Testis (tissue), 2 donors: ENCODE measurements at regions not wholly inside any gene's neighbourhood (a gene's known extent, or its start where the extent isn't known, plus 50 kb on each side); places are given as distances from the start of the nearest gene placed in this dataset.

ENCODE experiments used
- DNase-seq: peaks from one replicate; pipeline ENCODE4 v3.0.0-alpha.2; 2019
- H3K27ac ChIP-seq, 2 donors: fragments of 200-600 bp; sonication (generic); one replicate each; pipeline ENCODE4 v1.5.1; 2019
- H3K27me3 ChIP-seq: fragments of 200-600 bp; sonication (generic); one replicate; pipeline ENCODE4 v1.5.1; 2019
- H3K36me3 ChIP-seq: fragments of 200-600 bp; sonication (generic); one replicate; pipeline ENCODE4 v1.5.1; 2017; ENCODE audit warnings: low read depth; ENCODE audit errors: missing control alignments
- H3K4me1 ChIP-seq: fragments of 200-600 bp; sonication (generic); one replicate; pipeline ENCODE4 v1.5.1; 2019
- H3K4me3 ChIP-seq, 2 donors: fragments of 200-600 bp; sonication (generic); one replicate each; pipeline ENCODE4 v1.5.1; 2017 to 2019
- H3K9me3 ChIP-seq: fragments of 200-600 bp; sonication (generic); one replicate; pipeline ENCODE4 v1.5.1; 2017
- CTCF ChIP-seq, 3 experiments: fragments of 450-650 bp in 2 of 3; fragments of 200-600 bp in 1 of 3; sonication (generic) in 1 of 3; IDR thresholded peaks; one replicate each; pipeline ENCODE4 v1.5.1; 2016 to 2019; ENCODE audit warnings: antibody characterized with exemption in 3 of 3, mild to moderate bottlenecking in 2 of 3, moderate library complexity in 1 of 3
- POLR2A ChIP-seq: fragments of 450-650 bp; IDR thresholded peaks from one replicate; pipeline ENCODE4 v1.6.1; 2017; ENCODE audit warnings: antibody characterized with exemption, mild to moderate bottlenecking, moderate library complexity
- WGBS, 2 donors: methylation state at CpG; one replicate each; pipeline ENCODE4 v1.1.5; 2018; 5-methylcytosine and 5-hydroxymethylcytosine counted together
- intact Hi-C: fragments of 100-400 bp; cut with DNase I; formaldehyde crosslinking; loops from one replicate; pipeline ENCODE4 v1.15.1; 2023; ENCODE audit warnings: low total_unique reads

GRCh38 chr14:51527073-51527472 lies 124.6 kb upstream of the FRMD6 start:
- intact Hi-C loops, result no loop called here

GRCh38 chr14:51529736-51530135 lies 122.0 kb upstream of the FRMD6 start:
- intact Hi-C loops, result no loop called here
- no peak overlapping the region for H3K27ac ChIP-seq
- H3K4me1 ChIP-seq, result no peaks in the 10 kb centered on the region
- H3K4me3 ChIP-seq, result no peak overlapping the region
- no peaks in the 10 kb centered on the region for H3K9me3 ChIP-seq
- WGBS, 2 donors, result 42 to 67% methylated on average over 1 of the region's 1 CpG
- no peak for DNase-seq
- no peaks in the 10 kb centered on the region for H3K36me3 ChIP-seq
- H3K27me3 ChIP-seq, result no peaks in the 10 kb centered on the region
- TF ChIP-seq CTCF (IDR thresholded peaks at IDR 0.05) (no peak), POLR2A (no peak)

More at GRCh38 chr14:51527073-51527472, 124.6 kb upstream of the FRMD6 start:
- no peak for DNase-seq
- Histone ChIP-seq H3K4me1 (no peaks in the 10 kb centered on the region), H3K9me3 (no peaks in the 10 kb centered on the region), H3K4me3 (no peak overlapping the region), H3K36me3 (no peaks in the 10 kb centered on the region), H3K27ac (no peak overlapping the region), H3K27me3 (no peaks in the 10 kb centered on the region)
- 90 to 94% methylated on average over 2 of the region's 2 CpGs for WGBS, 2 donors
- TF ChIP-seq CTCF (IDR thresholded peaks at IDR 0.05) (no peak), POLR2A (no peak)

GRCh38 chr14:51533160-51533559 lies 118.5 kb upstream of the FRMD6 start:
- 83 to 87% methylated on average over 2 of the region's 2 CpGs for WGBS, 2 donors
- no peak overlapping the region for H3K4me3 ChIP-seq
- intact Hi-C loops, result no loop called here

GRCh38 chr14:51533872-51534553 lies 117.7 kb upstream of the FRMD6 start:
- no peaks in the 10 kb centered on the region for H3K9me3 ChIP-seq
- TF ChIP-seq CTCF (IDR thresholded peaks at IDR 0.05) (no peak), POLR2A (no peak)
- H3K4me3 ChIP-seq, result no peak overlapping the region
- 88 to 97% methylated on average over 3 of the region's 3 CpGs for WGBS, 2 donors
- no peak overlapping the region for H3K27ac ChIP-seq
- intact Hi-C loops, result no loop called here
- no peak for DNase-seq
- H3K4me1 ChIP-seq, result no peaks in the 10 kb centered on the region
- H3K36me3 ChIP-seq, result no peaks in the 10 kb centered on the region
- H3K27me3 ChIP-seq, result no peaks in the 10 kb centered on the region

More at GRCh38 chr14:51533160-51533559, 118.5 kb upstream of the FRMD6 start:
- no peaks in the 10 kb centered on the region for H3K9me3 ChIP-seq
- H3K36me3 ChIP-seq, result no peaks in the 10 kb centered on the region
- no peak overlapping the region for H3K27ac ChIP-seq
- no peaks in the 10 kb centered on the region for H3K4me1 ChIP-seq
- TF ChIP-seq CTCF (IDR thresholded peaks at IDR 0.05) (no peak), POLR2A (no peak)
- H3K27me3 ChIP-seq, result no peaks in the 10 kb centered on the region
- DNase-seq, result no peak

- no peaks in the 10 kb centered on the region for H3K4me1 ChIP-seq
- TF ChIP-seq POLR2A (no peak), CTCF (IDR thresholded peaks at IDR 0.05) (no peak)
- no peaks in the 10 kb centered on the region for H3K9me3 ChIP-seq
- 34 to 43% methylated on average over 4 of the region's 4 CpGs for WGBS, 2 donors
- no peak overlapping the region for H3K27ac ChIP-seq
- H3K36me3 ChIP-seq, result no peaks in the 10 kb centered on the region
- H3K4me3 ChIP-seq, result no peak overlapping the region
- no peak for DNase-seq
- intact Hi-C loops, result no loop called here
- H3K27me3 ChIP-seq, result no peaks in the 10 kb centered on the region
Observed at GRCh38 chr14:51534610-51535011, 117.1 kb upstream of the FRMD6 start.
